ENCODE measurements at regions not wholly inside any gene's neighbourhood (a gene's known extent, or its start where the extent isn't known, plus 50 kb on each side); places are given as distances from the start of the nearest gene placed in this dataset.

DNA sequence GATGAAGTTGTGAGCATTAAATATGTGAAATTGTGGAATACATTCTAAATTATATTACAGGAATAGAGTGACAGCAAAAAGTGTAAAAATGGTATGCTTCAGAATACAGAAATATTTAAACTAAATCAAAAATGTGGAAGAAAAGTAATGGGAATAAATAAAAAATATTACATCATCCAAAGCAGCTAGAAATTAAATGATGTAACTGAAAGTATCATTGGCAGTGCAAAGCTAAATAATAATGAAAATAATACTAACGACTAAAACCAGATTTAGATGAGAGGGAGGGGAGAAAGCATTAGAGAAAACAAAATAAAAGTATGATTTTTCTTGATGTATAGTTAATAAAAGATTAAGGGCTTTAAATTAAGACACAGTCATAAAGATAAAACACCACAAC lies 1104.0 kb downstream of the EPHA7 start:
- Histone ChIP-seq H3K27me3 (replicated peaks) (no peaks in the 10 kb centered on the region), H3K36me3 (replicated peaks) (no peaks in the 10 kb centered on the region), H3K27ac (no peak overlapping the region), H3K4me3 (ENCODE audit: low read depth, low read length) (no peak overlapping the region)
- DNase-seq: no peak
- no peak for TF ChIP-seq CTCF (IDR thresholded peaks at IDR 0.05; ENCODE audit: low read depth, low read length, missing control alignments)
- in situ Hi-C loops (cut with HindIII; ENCODE audit: low pct_ligation_motif_present, low sequenced_read_pairs): no loop called here

- in situ Hi-C loops (cut with HindIII; ENCODE audit: low pct_ligation_motif_present, low sequenced_read_pairs): no loop called here
- no peak for DNase-seq
- Histone ChIP-seq H3K27ac (no peak overlapping the region), H3K36me3 (replicated peaks) (no peaks in the 10 kb centered on the region), H3K27me3 (replicated peaks) (no peaks in the 10 kb centered on the region), H3K4me3 (ENCODE audit: low read depth, low read length) (no peak overlapping the region)
- no peak for TF ChIP-seq CTCF (IDR thresholded peaks at IDR 0.05; ENCODE audit: low read depth, low read length, missing control alignments)
Measured at GRCh38 chr6:92297101-92297500, 1122.3 kb downstream of the EPHA7 start.

DNA sequence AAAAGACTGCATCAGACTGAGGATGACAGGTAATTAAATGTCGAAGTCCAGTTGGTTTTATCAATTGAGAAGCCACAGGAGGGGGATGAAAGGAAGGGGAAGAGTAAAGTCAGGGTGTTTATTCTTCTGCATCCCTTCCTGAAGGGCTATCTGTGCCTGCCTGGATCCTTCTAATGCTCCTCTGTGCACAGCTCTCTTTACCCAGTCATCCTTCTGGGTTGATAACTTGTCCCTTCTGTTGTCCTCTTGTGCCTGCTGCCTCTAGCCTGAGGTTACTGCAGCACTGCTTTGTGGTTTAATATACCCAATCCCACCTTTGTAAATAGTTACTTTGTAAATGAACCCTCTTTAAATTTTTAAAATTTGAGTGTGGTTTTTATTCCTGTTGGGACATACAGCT lies 1127.3 kb downstream of the EPHA7 start:
- H3K27ac ChIP-seq: no peak overlapping the region
- in situ Hi-C loops (cut with HindIII; ENCODE audit: low pct_ligation_motif_present, low sequenced_read_pairs): no loop called here
- H3K4me3 ChIP-seq (ENCODE audit: low read depth, low read length): no peak overlapping the region
- no peak for TF ChIP-seq CTCF (IDR thresholded peaks at IDR 0.05; ENCODE audit: low read depth, low read length, missing control alignments)
- no peaks in the 10 kb centered on the region for H3K27me3 ChIP-seq (replicated peaks)
- no peaks in the 10 kb centered on the region for H3K36me3 ChIP-seq (replicated peaks)
- DNase-seq: no peak

DNA sequence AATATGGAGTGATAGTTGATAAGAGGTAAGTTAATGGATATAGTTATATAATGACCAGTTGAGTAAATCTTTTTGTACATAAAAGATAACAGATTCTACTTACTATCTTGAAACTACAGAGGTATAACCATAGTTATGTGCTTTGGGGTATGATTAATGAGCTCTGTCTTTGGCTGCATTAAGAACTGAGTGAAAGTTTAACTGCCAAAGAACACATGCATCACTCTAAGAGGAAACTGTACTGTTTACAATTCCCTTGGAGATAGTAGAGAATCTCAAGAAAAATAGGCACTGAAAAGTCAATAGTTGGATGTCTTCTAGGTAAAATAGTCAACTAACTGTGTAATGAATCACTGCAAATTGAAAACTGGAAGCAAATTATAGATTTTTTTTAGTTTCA lies 1129.5 kb downstream of the EPHA7 start:
- in situ Hi-C loops (cut with HindIII; ENCODE audit: low pct_ligation_motif_present, low sequenced_read_pairs): no loop called here
- TF ChIP-seq CTCF (IDR thresholded peaks at IDR 0.05; ENCODE audit: low read depth, low read length, missing control alignments): no peak
- Histone ChIP-seq H3K36me3 (replicated peaks) (no peaks in the 10 kb centered on the region), H3K4me3 (ENCODE audit: low read depth, low read length) (no peak overlapping the region), H3K27ac (no peak overlapping the region), H3K27me3 (replicated peaks) (no peaks in the 10 kb centered on the region)
- DNase-seq: no peak

GRCh38 chr6:92281571-92282076 lies 1137.7 kb downstream of the EPHA7 start:
- no peaks in the 10 kb centered on the region for H3K36me3 ChIP-seq (replicated peaks)
- no peak overlapping the region for H3K27ac ChIP-seq
- no peak overlapping the region for H3K4me3 ChIP-seq (ENCODE audit: low read depth, low read length)
- in situ Hi-C loops (cut with HindIII; ENCODE audit: low pct_ligation_motif_present, low sequenced_read_pairs): no loop called here
- H3K27me3 ChIP-seq (replicated peaks): no peaks in the 10 kb centered on the region
- no peak for TF ChIP-seq CTCF (IDR thresholded peaks at IDR 0.05; ENCODE audit: low read depth, low read length, missing control alignments)
- DNase-seq: no peak

DNA sequence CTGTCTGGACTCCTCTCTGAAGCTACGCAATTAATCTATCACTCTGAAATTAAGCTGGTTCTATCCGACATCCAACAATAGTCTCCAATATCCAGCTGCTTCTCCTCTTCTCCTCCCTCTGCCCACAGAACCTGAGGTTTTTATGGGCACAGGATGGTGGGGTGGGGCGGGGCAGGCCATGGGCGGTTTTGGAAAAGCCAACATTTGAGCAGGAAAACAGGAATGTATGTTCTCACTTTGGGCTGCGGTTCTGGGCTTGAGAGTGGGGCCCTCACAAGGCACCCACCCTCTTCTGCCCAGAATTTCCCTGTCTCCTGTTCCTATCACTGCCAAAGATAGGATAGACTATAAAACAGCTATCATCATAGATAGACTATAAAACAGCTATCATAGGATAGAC lies 1144.2 kb downstream of the EPHA7 start:
- no peak overlapping the region for H3K4me3 ChIP-seq (ENCODE audit: low read depth, low read length)
- no peaks in the 10 kb centered on the region for H3K27me3 ChIP-seq (replicated peaks)
- no peak overlapping the region for H3K27ac ChIP-seq
- no peaks in the 10 kb centered on the region for H3K36me3 ChIP-seq (replicated peaks)
- no peak for TF ChIP-seq CTCF (IDR thresholded peaks at IDR 0.05; ENCODE audit: low read depth, low read length, missing control alignments)
- no peak for DNase-seq
- in situ Hi-C loops (cut with HindIII; ENCODE audit: low pct_ligation_motif_present, low sequenced_read_pairs): no loop called here

All from brain microvascular endothelial cell (primary cell).